ENCODE measurements at regions not wholly inside any gene's neighbourhood (a gene's known extent, or its start where the extent isn't known, plus 50 kb on each side); places are given as distances from the start of the nearest gene placed in this dataset.
"Not testable (repeated sequence)": the region's sequence is repeated elsewhere in the genome, so short reads cannot be mapped to it uniquely, and the experiment has no call there.

DNA sequence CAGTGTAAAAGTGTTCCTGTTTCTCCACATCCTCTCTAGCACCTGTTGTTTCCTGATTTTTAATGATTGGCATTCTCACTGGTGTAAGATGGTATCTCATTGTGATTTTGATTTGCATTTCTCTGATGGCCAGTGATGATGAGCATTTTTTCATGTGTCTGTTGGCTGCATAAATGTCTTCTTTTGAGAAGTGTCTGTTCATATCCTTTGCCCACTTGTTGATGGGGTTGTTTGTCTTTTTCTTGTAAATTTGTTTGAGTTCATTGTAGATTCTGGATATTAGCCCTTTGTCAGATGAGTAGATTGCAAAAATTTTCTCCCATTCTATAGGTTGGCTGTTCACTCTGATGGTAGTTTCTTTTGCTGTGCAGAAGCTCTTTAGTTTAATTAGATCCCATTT is 65.6 kb upstream of the IZUMO1R start:
- H3K27me3 ChIP-seq (ENCODE audit: control insufficient read depth in 2 of 2, insufficient read depth in 2 of 2, low read length in 2 of 2); H3K79me2 ChIP-seq (ENCODE audit: control insufficient read depth, insufficient read depth, low read length); intact Hi-C loops (cut with micrococcal nuclease); H3K27ac ChIP-seq (ENCODE audit: insufficient read depth, low read depth, low read length); H3K36me3 ChIP-seq (ENCODE audit: control insufficient read depth in 2 of 2, extremely low read depth in 1 of 2, insufficient read depth in 2 of 2, low read length in 2 of 2); FAIRE-seq; H3K9me1 ChIP-seq (replicated peaks; ENCODE audit: control insufficient read depth, extremely low read depth, insufficient read depth, low read length); H3K9me3 ChIP-seq (replicated peaks; ENCODE audit: control insufficient read depth, insufficient read depth, low read length); POLR2A ChIA-PET; H3K4me1 ChIP-seq (ENCODE audit: control insufficient read depth, extremely low read depth, insufficient read depth, low read length); H2AFZ ChIP-seq (ENCODE audit: low read depth, low read length); H3K4me3 ChIP-seq (replicated peaks in 1 of 3; ENCODE audit: insufficient read depth in 1 of 3, low read depth in 1 of 3, low read length in 3 of 3); H3K9ac ChIP-seq (replicated peaks; ENCODE audit: extremely low read depth, insufficient read depth, low read length); CTCF ChIA-PET; DNase-seq (ENCODE audit: low read depth, low spot score); dilution Hi-C loops (cut with MboI; ENCODE audit: extremely low pct_ligation_motif_present, low sequenced_read_pairs); H3K4me2 ChIP-seq (ENCODE audit: insufficient read depth, low read length); BruUV-seq (replicated peaks); H4K20me1 ChIP-seq (replicated peaks; ENCODE audit: control insufficient read depth, extremely low read depth, insufficient read depth, low read length): not testable (repeated sequence)

DNA sequence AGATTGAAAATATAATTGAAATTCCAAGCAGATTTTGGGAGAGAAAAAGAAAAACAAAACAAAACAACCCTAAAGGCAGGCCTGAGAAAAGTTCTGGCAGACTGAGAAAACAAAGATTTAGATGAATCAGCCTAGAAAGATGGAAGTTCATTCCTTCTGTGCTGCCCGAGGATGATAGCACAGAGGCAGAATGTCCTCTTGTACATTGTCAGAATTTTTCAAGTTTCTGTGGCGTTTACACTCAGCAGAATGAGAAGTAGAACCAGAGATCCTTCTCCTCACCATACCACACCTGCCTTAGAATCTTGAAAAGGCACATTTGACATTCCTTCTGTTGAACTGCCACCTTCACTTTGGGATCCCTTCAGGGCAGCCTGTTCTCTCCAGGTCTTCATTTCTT is 62.5 kb upstream of the IZUMO1R start:
- FAIRE-seq = no peak
- Histone ChIP-seq H3K79me2 (ENCODE audit: control insufficient read depth, insufficient read depth, low read length) (no peaks in the 10 kb centered on the region), H3K4me2 (ENCODE audit: insufficient read depth, low read length) (no peak overlapping the region), H2AFZ (ENCODE audit: low read depth, low read length) (no peak overlapping the region), H3K9ac (replicated peaks; ENCODE audit: extremely low read depth, insufficient read depth, low read length) (no peak overlapping the region), H3K4me3 (replicated peaks in 1 of 3; ENCODE audit: insufficient read depth in 1 of 3, low read depth in 1 of 3, low read length in 3 of 3) (no peak overlapping the region), H3K4me1 (ENCODE audit: control insufficient read depth, extremely low read depth, insufficient read depth, low read length) (no peaks in the 10 kb centered on the region), H4K20me1 (replicated peaks; ENCODE audit: control insufficient read depth, extremely low read depth, insufficient read depth, low read length) (no peaks in the 10 kb centered on the region), H3K27ac (ENCODE audit: insufficient read depth, low read depth, low read length) (no peak overlapping the region), H3K9me1 (replicated peaks; ENCODE audit: control insufficient read depth, extremely low read depth, insufficient read depth, low read length) (no peaks in the 10 kb centered on the region), H3K36me3 (ENCODE audit: control insufficient read depth in 2 of 2, extremely low read depth in 1 of 2, insufficient read depth in 2 of 2, low read length in 2 of 2) (no peaks in the 10 kb centered on the region), H3K27me3 (ENCODE audit: control insufficient read depth in 2 of 2, insufficient read depth in 2 of 2, low read length in 2 of 2) (no peaks in the 10 kb centered on the region), H3K9me3 (replicated peaks; ENCODE audit: control insufficient read depth, insufficient read depth, low read length) (peaks cover 4% of the 10 kb centered on the region)
- DNase-seq (ENCODE audit: low read depth, low spot score) = no peak
- BruUV-seq (replicated peaks) = no TSS peak
- CTCF ChIA-PET = no interaction called here
- TF ChIP-seq MYC (IDR thresholded peaks at IDR 0.05; ENCODE audit: low read depth, low read length) (no peak), GATA2 (IDR thresholded peaks at IDR 0.05; ENCODE audit: insufficient read depth, insufficient read length, low read depth, low read length) (no peak), JUN (IDR thresholded peaks at IDR 0.05; ENCODE audit: borderline replicate concordance, insufficient read depth, insufficient read length, low read depth) (no peak), FOS (IDR thresholded peaks at IDR 0.05; ENCODE audit: borderline replicate concordance, insufficient read depth, low read length) (no peak), POLR2A (IDR thresholded peaks at IDR 0.05; ENCODE audit: low read depth, low read length) (no peak), EZH2 (IDR thresholded peaks at IDR 0.05; ENCODE audit: borderline replicate concordance, low read depth, low read length, severe bottlenecking) (no peak), POLR2AphosphoS5 (IDR thresholded peaks at IDR 0.05; ENCODE audit: insufficient read depth, low read depth, low read length) (no peak)
- TF ChIP-seq, protein P1, sequence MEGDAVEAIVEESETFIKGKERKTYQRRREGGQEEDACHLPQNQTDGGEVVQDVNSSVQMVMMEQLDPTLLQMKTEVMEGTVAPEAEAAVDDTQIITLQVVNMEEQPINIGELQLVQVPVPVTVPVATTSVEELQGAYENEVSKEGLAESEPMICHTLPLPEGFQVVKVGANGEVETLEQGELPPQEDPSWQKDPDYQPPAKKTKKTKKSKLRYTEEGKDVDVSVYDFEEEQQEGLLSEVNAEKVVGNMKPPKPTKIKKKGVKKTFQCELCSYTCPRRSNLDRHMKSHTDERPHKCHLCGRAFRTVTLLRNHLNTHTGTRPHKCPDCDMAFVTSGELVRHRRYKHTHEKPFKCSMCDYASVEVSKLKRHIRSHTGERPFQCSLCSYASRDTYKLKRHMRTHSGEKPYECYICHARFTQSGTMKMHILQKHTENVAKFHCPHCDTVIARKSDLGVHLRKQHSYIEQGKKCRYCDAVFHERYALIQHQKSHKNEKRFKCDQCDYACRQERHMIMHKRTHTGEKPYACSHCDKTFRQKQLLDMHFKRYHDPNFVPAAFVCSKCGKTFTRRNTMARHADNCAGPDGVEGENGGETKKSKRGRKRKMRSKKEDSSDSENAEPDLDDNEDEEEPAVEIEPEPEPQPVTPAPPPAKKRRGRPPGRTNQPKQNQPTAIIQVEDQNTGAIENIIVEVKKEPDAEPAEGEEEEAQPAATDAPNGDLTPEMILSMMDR (IDR thresholded peaks at IDR 0.05; ENCODE audit: extremely low read depth in 1 of 2, insufficient read depth in 1 of 2, low read depth in 1 of 2, low read length in 2 of 2) = no peak
- TF ChIP-seq, protein P2, sequence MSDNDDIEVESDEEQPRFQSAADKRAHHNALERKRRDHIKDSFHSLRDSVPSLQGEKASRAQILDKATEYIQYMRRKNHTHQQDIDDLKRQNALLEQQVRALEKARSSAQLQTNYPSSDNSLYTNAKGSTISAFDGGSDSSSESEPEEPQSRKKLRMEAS (IDR thresholded peaks at IDR 0.05; ENCODE audit: insufficient read depth, insufficient read length) = no peak
- intact Hi-C loops (cut with micrococcal nuclease) (no loop called here), dilution Hi-C loops (cut with MboI; ENCODE audit: extremely low pct_ligation_motif_present, low sequenced_read_pairs) (no loop called here)
- POLR2A ChIA-PET = no interaction called here

Data from endothelial cell of umbilical vein (primary cell).